H1 (cell line): ENCODE measurements at regions not wholly inside any gene's neighbourhood (a gene's known extent, or its start where the extent isn't known, plus 50 kb on each side); places are given as distances from the start of the nearest gene placed in this dataset.

Experiments
- CTCF ChIA-PET: fragments of 300-600 bp; sonication (Branson Sonifier 250); formaldehyde crosslinking; loops from one replicate; lab custom pipeline; 2021; ENCODE audit not compliant: partially characterized antibody; lab: Charles Lee
- POLR2A ChIA-PET: fragments of 300-600 bp; sonication (Branson Sonifier 250); formaldehyde crosslinking; loops from one replicate; lab custom pipeline; 2021; ENCODE audit warnings: inconsistent platforms; ENCODE audit not compliant: partially characterized antibody; lab: Charles Lee
- DNase-seq, 2 experiments: peaks; one replicate each; pipeline versions ENCODE4 v3.0.0 to v3.0.0-alpha.2; 2010 to 2022; ENCODE audit warnings: low spot score in 2 of 2, low read depth in 1 of 2, mixed read lengths in 1 of 2
- FAIRE-seq: peaks from 2 replicates; lab custom pipeline; 2011; peaks lifted over from hg19 to GRCh38; lab: Jason Lieb, UNC
- H2AFZ ChIP-seq: 2 replicates; pipeline ENCODE4 v1.8.1; 2012; ENCODE audit warnings: low read length, inconsistent platforms
- H2AK5ac ChIP-seq: 2 replicates; pipeline ENCODE4 v1.6.1; 2013; ENCODE audit warnings: low read depth, low read length
- H2BK120ac ChIP-seq: replicated peaks from 2 replicates; pipeline ENCODE3; 2013; ENCODE audit warnings: low read depth, low read length, inconsistent platforms
- H2BK12ac ChIP-seq: 2 replicates; pipeline ENCODE4 v1.6.1; 2013; ENCODE audit warnings: low read depth, low read length
- H2BK15ac ChIP-seq: 2 replicates; pipeline ENCODE4 v1.6.1; 2013; ENCODE audit warnings: low read length
- H2BK20ac ChIP-seq: 2 replicates; pipeline ENCODE4 v1.6.1; 2013; ENCODE audit warnings: low read length
- H2BK5ac ChIP-seq: 2 replicates; pipeline ENCODE4 v1.6.1; 2013; ENCODE audit warnings: low read depth, low read length
- H3K14ac ChIP-seq: 2 replicates; pipeline ENCODE4 v1.6.1; 2013; ENCODE audit warnings: inconsistent platforms; ENCODE audit not compliant: insufficient read length
- H3K18ac ChIP-seq: 2 replicates; pipeline ENCODE4 v1.6.1; 2013; ENCODE audit warnings: low read length; ENCODE audit errors: extremely low read depth
- H3K23ac ChIP-seq: 2 replicates; pipeline ENCODE4 v1.6.1; 2013; ENCODE audit warnings: inconsistent platforms; ENCODE audit not compliant: insufficient read length
- H3K23me2 ChIP-seq: 2 replicates; pipeline ENCODE4 v1.6.1; 2013; ENCODE audit warnings: low read depth, low read length
- H3K27ac ChIP-seq: 2 replicates; pipeline ENCODE4 v1.6.1; 2011; ENCODE audit warnings: low read depth, low read length, inconsistent platforms
- H3K27me3 ChIP-seq, 4 experiments: replicated peaks in 1 of 4; 1 replicate in 1 of 4; 2 replicates in 3 of 4; pipeline versions ENCODE4 v1.6.1 to v1.8.1; 2011 to 2013; ENCODE audit warnings: low read length in 3 of 4, mild to moderate bottlenecking in 3 of 4, inconsistent platforms in 2 of 4, mixed read lengths in 2 of 4, moderate library complexity in 1 of 4; ENCODE audit not compliant: control insufficient read depth in 3 of 4, insufficient read depth in 3 of 4; ENCODE audit errors: extremely low read depth in 1 of 4
- H3K36me3 ChIP-seq, 4 experiments: 2 replicates each; pipeline versions ENCODE4 v1.6.1 to v1.8.1; 2011 to 2013; ENCODE audit warnings: mild to moderate bottlenecking in 4 of 4, low read length in 3 of 4, moderate library complexity in 2 of 4, control low read depth in 1 of 4, inconsistent platforms in 1 of 4; ENCODE audit not compliant: insufficient read depth in 4 of 4, control insufficient read depth in 2 of 4
- H3K4ac ChIP-seq: replicated peaks from 2 replicates; pipeline ENCODE3; 2013; ENCODE audit warnings: low read length, low read depth, mixed read lengths, inconsistent platforms; ENCODE audit not compliant: insufficient read length
- H3K4me1 ChIP-seq, 4 experiments: replicated peaks in 1 of 4; 1 replicate in 1 of 4; 2 replicates in 3 of 4; pipeline versions ENCODE4 v1.6.1 to v1.8.1; 2011 to 2013; ENCODE audit warnings: low read length in 3 of 4, inconsistent platforms in 2 of 4, mixed read lengths in 1 of 4; ENCODE audit not compliant: insufficient read depth in 4 of 4, control insufficient read depth in 3 of 4
- H3K4me2 ChIP-seq, 2 experiments: 2 replicates each; pipeline versions ENCODE4 v1.6.1 to v1.8.1; 2011 to 2013; ENCODE audit warnings: low read depth in 2 of 2, low read length in 2 of 2, control low read depth in 1 of 2, inconsistent platforms in 1 of 2, mild to moderate bottlenecking in 1 of 2; ENCODE audit not compliant: insufficient read depth in 1 of 2
- H3K4me3 ChIP-seq, 4 experiments: fragments of 200-600, 300-600 bp in 1 of 4; sonication (generic), shearing (Covaris generic), sonication (Bioruptor Twin) in 1 of 4; 2 replicates each; pipeline versions ENCODE4 v1.5.1 to v1.8.1; 2011 to 2016; ENCODE audit warnings: low read length in 4 of 4, low read depth in 3 of 4, control low read depth in 2 of 4, inconsistent platforms in 2 of 4, mild to moderate bottlenecking in 2 of 4, mixed read lengths in 1 of 4, moderate library complexity in 1 of 4; ENCODE audit not compliant: insufficient read depth in 2 of 4; ENCODE audit errors: extremely low read depth in 1 of 4
- H3K56ac ChIP-seq: replicated peaks from 2 replicates; pipeline ENCODE3; 2013; ENCODE audit warnings: low read depth, mild to moderate bottlenecking, mixed read lengths, low read length, inconsistent platforms; ENCODE audit not compliant: insufficient read length
- H3K79me1 ChIP-seq: 2 replicates; pipeline ENCODE4 v1.6.1; 2013; ENCODE audit warnings: low read depth, low read length, control low read depth
- H3K79me2 ChIP-seq, 2 experiments: 2 replicates each; pipeline versions ENCODE4 v1.6.1 to v1.8.1; 2012 to 2013; ENCODE audit warnings: low read length in 2 of 2, mild to moderate bottlenecking in 2 of 2, inconsistent platforms in 1 of 2; ENCODE audit not compliant: insufficient read depth in 2 of 2, control insufficient read depth in 1 of 2
- H3K9ac ChIP-seq, 4 experiments: replicated peaks in 1 of 4; 1 replicate in 1 of 4; 2 replicates in 3 of 4; pipeline versions ENCODE4 v1.6.1 to v1.8.1; 2011 to 2013; ENCODE audit warnings: low read depth in 3 of 4, low read length in 3 of 4, control low read depth in 2 of 4, mild to moderate bottlenecking in 2 of 4, moderate library complexity in 2 of 4, inconsistent platforms in 1 of 4; ENCODE audit errors: extremely low read depth in 1 of 4
- H3K9me3 ChIP-seq, 2 experiments: 2 replicates each; pipeline versions ENCODE4 v1.6.1 to v1.8.1; 2012 to 2013; ENCODE audit warnings: mild to moderate bottlenecking in 2 of 2, moderate library complexity in 2 of 2, control low read depth in 1 of 2, inconsistent platforms in 1 of 2, low read depth in 1 of 2, low read length in 1 of 2, mixed read lengths in 1 of 2; ENCODE audit not compliant: insufficient read depth in 2 of 2
- H4K20me1 ChIP-seq, 2 experiments: replicated peaks in 1 of 2; 2 replicates each; pipeline versions ENCODE3 to v1.8.1; 2011 to 2013; ENCODE audit warnings: inconsistent platforms in 2 of 2, low read length in 2 of 2, mild to moderate bottlenecking in 1 of 2; ENCODE audit not compliant: insufficient read depth in 2 of 2, control insufficient read depth in 1 of 2
- H4K5ac ChIP-seq: 2 replicates; pipeline ENCODE4 v1.6.1; 2013; ENCODE audit warnings: low read length, low read depth, mixed read lengths, inconsistent platforms; ENCODE audit not compliant: insufficient read length
- H4K8ac ChIP-seq: 2 replicates; pipeline ENCODE4 v1.8.0; 2013; ENCODE audit warnings: mild to moderate bottlenecking, moderate library complexity, low read length, inconsistent platforms; ENCODE audit not compliant: insufficient read depth; ENCODE audit errors: extremely low read depth
- H4K91ac ChIP-seq: replicated peaks from 2 replicates; pipeline ENCODE3; 2013; ENCODE audit warnings: low read length, mixed read lengths, inconsistent platforms; ENCODE audit not compliant: insufficient read length
- CBX5 ChIP-seq: fragments of 300-800, 300-1000 bp; sonication (generic); IDR thresholded peaks from 2 replicates; pipeline ENCODE4 v1.7.1; 2016; ENCODE audit warnings: antibody characterized with exemption, low read length, low read depth
- CBX8 ChIP-seq: fragments of 300-800, 300-1000 bp; sonication (generic); IDR thresholded peaks from 2 replicates; pipeline ENCODE4 v1.7.1; 2016; ENCODE audit warnings: low read depth, low read length, borderline replicate concordance
- CTBP2 ChIP-seq: IDR thresholded peaks from 2 replicates; pipeline ENCODE4 v1.7.0; 2011; ENCODE audit warnings: borderline replicate concordance, mild to moderate bottlenecking, moderate library complexity, mixed read lengths, low read length; ENCODE audit not compliant: insufficient read depth, insufficient read length
- EP300 ChIP-seq, 2 experiments: IDR thresholded peaks; 1 replicate in 1 of 2; 2 replicates in 1 of 2; pipeline ENCODE4 v1.6.1; 2011 to 2012; ENCODE audit warnings: low read depth in 2 of 2, low read length in 2 of 2, mild to moderate bottlenecking in 2 of 2, borderline replicate concordance in 1 of 2, inconsistent platforms in 1 of 2, moderate library complexity in 1 of 2
- HDAC2 ChIP-seq, 2 experiments: fragments of 300-600 bp in 1 of 2; sonication (generic) in 1 of 2; IDR thresholded peaks; 2 replicates each; pipeline ENCODE4 v1.6.1; 2011 to 2012; ENCODE audit warnings: low read depth in 2 of 2, low read length in 2 of 2, mild to moderate bottlenecking in 2 of 2, moderate library complexity in 2 of 2, borderline replicate concordance in 1 of 2, inconsistent platforms in 1 of 2
- NANOG ChIP-seq: IDR thresholded peaks from 2 replicates; pipeline ENCODE4 v1.6.1; 2011; ENCODE audit warnings: low read length, low read depth, mild to moderate bottlenecking, inconsistent platforms; ENCODE audit not compliant: insufficient read depth, poor library complexity, severe bottlenecking
- WGBS, 2 experiments: shearing (Covaris generic) in 1 of 2; methylation state at CpG; one replicate each; pipeline versions ENCODE4 v1.1.6 to v1.1.7; 2013 to 2015; ENCODE audit warnings: low lambda C conversion rate in 2 of 2, mixed read lengths in 2 of 2, inconsistent platforms in 1 of 2, low coverage in 1 of 2, missing lambda C conversion rate in 1 of 2; ENCODE audit not compliant: insufficient replicate concordance in 2 of 2, insufficient coverage in 1 of 2, insufficient read length in 1 of 2; ENCODE audit errors: extremely low coverage in 1 of 2, missing lambda C conversion rate in 1 of 2; 5-methylcytosine and 5-hydroxymethylcytosine counted together

DNA sequence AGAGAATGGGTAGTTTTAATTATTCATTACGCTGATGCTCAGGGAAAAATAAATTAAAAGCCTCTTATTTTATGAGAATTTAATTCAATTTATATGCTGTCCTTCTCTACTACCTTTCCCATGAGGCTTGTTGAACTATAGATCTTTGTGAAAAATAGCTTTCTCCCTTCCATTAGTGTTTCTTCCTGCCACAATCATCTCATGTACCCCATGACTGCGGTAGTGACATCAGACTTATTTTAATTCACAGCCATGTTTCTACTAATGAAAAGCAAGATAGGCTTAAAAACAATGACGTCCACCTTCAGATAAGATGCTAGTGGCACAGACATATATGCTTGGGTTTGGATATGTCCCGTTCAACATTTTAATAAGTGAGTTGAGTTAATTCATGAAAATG is 87.4 kb upstream of the TMEM47 start:
- Histone ChIP-seq H2AK5ac (no peak overlapping the region), H4K20me1 (no peaks in the 10 kb centered on the region)

More for the DNA sequence above, 87.4 kb upstream of the TMEM47 start:
- 82% methylated on average over 4 of the region's 4 CpGs; no CpG with 5 or more reads in 1 of the 2 experiments for WGBS, 2 experiments
- no peak overlapping the region for H3K14ac ChIP-seq
- no peak overlapping the region for H3K18ac ChIP-seq
- ChIA-PET POLR2A (no interaction called here), CTCF (no interaction called here)
- no peak overlapping the region for H3K56ac ChIP-seq
- H2BK5ac ChIP-seq = no peak overlapping the region
- H3K4me2 ChIP-seq = no peak overlapping the region
- TF ChIP-seq CBX8 (no peak), CTBP2 (no peak), NANOG (no peak), CBX5 (no peak), HDAC2 (IDR thresholded peaks at IDR 0.05; ENCODE audit: borderline replicate concordance in 1 of 2, low read depth in 2 of 2, low read length in 2 of 2) (no peak), EP300 (IDR thresholded peaks at IDR 0.05; ENCODE audit: borderline replicate concordance in 1 of 2, low read depth in 2 of 2, low read length in 2 of 2) (no peak)
- H3K4me1 ChIP-seq = no peaks in the 10 kb centered on the region
- no peak overlapping the region for H3K4ac ChIP-seq
- no peaks in the 10 kb centered on the region for H3K79me1 ChIP-seq
- no peak overlapping the region for H3K27ac ChIP-seq
- H2BK15ac ChIP-seq = no peak overlapping the region
- H3K23me2 ChIP-seq = no peaks in the 10 kb centered on the region
- no peak overlapping the region for H4K5ac ChIP-seq
- no peak overlapping the region for H3K23ac ChIP-seq
- no peaks in the 10 kb centered on the region for H3K27me3 ChIP-seq
- FAIRE-seq = no peak
- H3K79me2 ChIP-seq = no peaks in the 10 kb centered on the region
- H4K91ac ChIP-seq = no peak overlapping the region
- no peak overlapping the region for H2AFZ ChIP-seq
- H2BK20ac ChIP-seq = no peak overlapping the region
- H3K9ac ChIP-seq = no peak overlapping the region
- H4K8ac ChIP-seq = no peak overlapping the region
- no peak for DNase-seq
- no peaks in the 10 kb centered on the region for H3K9me3 ChIP-seq
- H2BK120ac ChIP-seq = no peak overlapping the region
- H3K4me3 ChIP-seq = no peak overlapping the region
- H3K36me3 ChIP-seq = no peaks in the 10 kb centered on the region
- no peak overlapping the region for H2BK12ac ChIP-seq
